CD14-positive monocyte (primary cell): ENCODE measurements at regions not wholly inside any gene's neighbourhood (a gene's known extent, or its start where the extent isn't known, plus 50 kb on each side); places are given as distances from the start of the nearest gene placed in this dataset.
"Not testable (repeated sequence)": the region's sequence is repeated elsewhere in the genome, so short reads cannot be mapped to it uniquely, and the experiment has no call there.

Experiments
- DNase-seq, 3 donors: peaks; one replicate each; pipeline ENCODE4 v3.0.0-alpha.2; 2011 to 2022
- H2AFZ ChIP-seq: 2 replicates; pipeline ENCODE4 v1.6.0; 2012; ENCODE audit warnings: mild to moderate bottlenecking, low read depth, low read length, inconsistent platforms; ENCODE audit not compliant: insufficient read depth, poor library complexity, severe bottlenecking
- H3K27ac ChIP-seq, 2 donors: 1 replicate in 1 of 2; 2 replicates in 1 of 2; pipeline ENCODE4 v1.5.1; 2012 to 2013; ENCODE audit warnings: low read length in 2 of 2, control low read depth in 1 of 2, inconsistent platforms in 1 of 2, low read depth in 1 of 2, mild to moderate bottlenecking in 1 of 2
- H3K27me3 ChIP-seq, 2 donors: one replicate each; pipeline versions ENCODE4 v1.6.0 to v1.6.1; 2011 to 2013; ENCODE audit warnings: low read length in 2 of 2; ENCODE audit not compliant: control insufficient read depth in 2 of 2, insufficient read depth in 2 of 2
- H3K36me3 ChIP-seq, 2 donors: replicated peaks in 1 of 2; 1 replicate in 1 of 2; 2 replicates in 1 of 2; pipeline versions ENCODE4 v1.5.1 to v1.6.1; 2012 to 2013; ENCODE audit warnings: low read length in 2 of 2, control low read depth in 1 of 2, inconsistent platforms in 1 of 2, mild to moderate bottlenecking in 1 of 2; ENCODE audit not compliant: insufficient read depth in 2 of 2, control insufficient read depth in 1 of 2
- H3K4me1 ChIP-seq, 2 donors: 1 replicate in 1 of 2; 2 replicates in 1 of 2; pipeline versions ENCODE4 v1.5.1 to v1.6.1; 2012 to 2013; ENCODE audit warnings: low read length in 2 of 2, control low read depth in 1 of 2, inconsistent platforms in 1 of 2, mild to moderate bottlenecking in 1 of 2, moderate library complexity in 1 of 2; ENCODE audit not compliant: insufficient read depth in 2 of 2, control insufficient read depth in 1 of 2
- H3K4me2 ChIP-seq: replicated peaks from 2 replicates; pipeline ENCODE3; 2012; ENCODE audit warnings: low read length, moderate library complexity, mild to moderate bottlenecking; ENCODE audit not compliant: poor library complexity, severe bottlenecking; ENCODE audit errors: extremely low read depth
- H3K4me3 ChIP-seq, 3 experiments: fragments of 200-600 bp in 1 of 3; sonication (generic) in 1 of 3; replicated peaks in 1 of 3; 1 replicate in 2 of 3; 2 replicates in 1 of 3; pipeline ENCODE4 v1.5.1; 2011 to 2013; ENCODE audit warnings: low read length in 3 of 3, mild to moderate bottlenecking in 3 of 3, control low read depth in 2 of 3, low read depth in 2 of 3, inconsistent platforms in 1 of 3, moderate library complexity in 1 of 3
- H3K79me2 ChIP-seq: 2 replicates; pipeline ENCODE4 v1.6.0; 2012; ENCODE audit warnings: mild to moderate bottlenecking, control low read depth, inconsistent platforms, low read length, moderate library complexity; ENCODE audit not compliant: insufficient read depth
- H3K9ac ChIP-seq: 2 replicates; pipeline ENCODE4 v1.6.0; 2017; ENCODE audit warnings: low read length, mild to moderate bottlenecking; ENCODE audit not compliant: insufficient read depth, poor library complexity, severe bottlenecking
- H3K9me3 ChIP-seq, 2 donors: replicated peaks in 1 of 2; 1 replicate in 1 of 2; 2 replicates in 1 of 2; pipeline versions ENCODE4 v1.5.1 to v1.6.1; 2012 to 2013; ENCODE audit warnings: low read length in 2 of 2, control low read depth in 1 of 2; ENCODE audit not compliant: control insufficient read depth in 1 of 2, insufficient read depth in 1 of 2
- H4K20me1 ChIP-seq: 2 replicates; pipeline ENCODE4 v1.6.0; 2012; ENCODE audit warnings: mild to moderate bottlenecking, low read length, control low read depth, moderate library complexity; ENCODE audit not compliant: insufficient read depth
- H3K27ac Mint-ChIP-seq, 7 donors: one replicate each; pipeline ENCODE4 v1.8.0; 2020; ENCODE audit warnings: mild to moderate bottlenecking in 7 of 7, mixed read lengths in 7 of 7, moderate library complexity in 6 of 7, inconsistent platforms in 2 of 7
- H3K27me3 Mint-ChIP-seq, 3 donors: one replicate each; pipeline ENCODE4 v1.8.0; 2021 to 2022; ENCODE audit warnings: low read depth in 3 of 3, mild to moderate bottlenecking in 3 of 3, mixed read lengths in 3 of 3, moderate library complexity in 3 of 3, inconsistent platforms in 1 of 3
- H3K36me3 Mint-ChIP-seq, 2 donors: one replicate each; pipeline ENCODE4 v1.8.0; 2020; ENCODE audit warnings: mixed read lengths in 2 of 2, inconsistent platforms in 1 of 2, mild to moderate bottlenecking in 1 of 2
- H3K4me1 Mint-ChIP-seq: one replicate; pipeline ENCODE4 v1.8.0; 2020; ENCODE audit warnings: mild to moderate bottlenecking, mixed read lengths
- H3K4me3 Mint-ChIP-seq, 2 donors: one replicate each; pipeline ENCODE4 v1.8.0; 2020; ENCODE audit warnings: mild to moderate bottlenecking in 2 of 2, mixed read lengths in 2 of 2, moderate library complexity in 1 of 2
- H3K9me3 Mint-ChIP-seq, 7 donors: one replicate each; pipeline ENCODE4 v1.8.0; 2020 to 2022; ENCODE audit warnings: mixed read lengths in 7 of 7, mild to moderate bottlenecking in 6 of 7, moderate library complexity in 6 of 7, inconsistent platforms in 2 of 7
- WGBS: methylation state at CpG from one replicate; pipeline ENCODE4 v1.1.5; 2013; ENCODE audit warnings: missing lambda C conversion rate; ENCODE audit not compliant: insufficient coverage; 5-methylcytosine and 5-hydroxymethylcytosine counted together
- intact Hi-C, 2 donors: fragments of 100-400 bp; cut with micrococcal nuclease; formaldehyde crosslinking; loops; one replicate each; pipeline versions ENCODE4 v1.15.0 to v1.15.1; 2023

DNA sequence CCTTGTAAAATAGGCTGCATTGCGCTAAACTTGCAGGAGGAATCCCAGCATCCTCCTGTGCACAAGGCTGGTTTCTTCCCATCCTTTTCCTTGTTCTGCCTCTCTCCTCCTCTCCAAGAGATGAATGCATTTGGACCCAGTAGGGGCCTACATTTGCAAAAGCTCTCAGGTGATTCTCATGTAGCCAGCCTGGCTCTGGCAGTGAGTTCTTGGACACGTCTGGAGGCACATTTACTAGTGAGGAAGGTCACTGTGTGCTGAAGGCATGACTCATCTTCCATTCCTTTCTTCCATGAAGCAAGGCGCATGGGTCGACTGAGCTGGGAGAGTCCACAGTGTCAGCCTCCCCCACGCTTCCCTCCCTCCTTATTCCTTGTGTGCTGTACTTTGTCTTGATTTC, 73.8 kb upstream of the KRTAP5-11 start:
- H3K27ac Mint-ChIP-seq, H3K79me2 ChIP-seq, H2AFZ ChIP-seq, H3K27me3 Mint-ChIP-seq, H3K27ac ChIP-seq, H3K9ac ChIP-seq, H3K4me3 ChIP-seq, H3K27me3 ChIP-seq, H3K9me3 ChIP-seq, H3K36me3 ChIP-seq, H4K20me1 ChIP-seq, H3K4me3 Mint-ChIP-seq, H3K9me3 Mint-ChIP-seq, intact Hi-C loops, H3K4me1 ChIP-seq, H3K4me1 Mint-ChIP-seq, H3K4me2 ChIP-seq, H3K36me3 Mint-ChIP-seq, DNase-seq: not testable (repeated sequence)
- WGBS: no CpG with 5 or more reads among the region's 5 CpGs

DNA sequence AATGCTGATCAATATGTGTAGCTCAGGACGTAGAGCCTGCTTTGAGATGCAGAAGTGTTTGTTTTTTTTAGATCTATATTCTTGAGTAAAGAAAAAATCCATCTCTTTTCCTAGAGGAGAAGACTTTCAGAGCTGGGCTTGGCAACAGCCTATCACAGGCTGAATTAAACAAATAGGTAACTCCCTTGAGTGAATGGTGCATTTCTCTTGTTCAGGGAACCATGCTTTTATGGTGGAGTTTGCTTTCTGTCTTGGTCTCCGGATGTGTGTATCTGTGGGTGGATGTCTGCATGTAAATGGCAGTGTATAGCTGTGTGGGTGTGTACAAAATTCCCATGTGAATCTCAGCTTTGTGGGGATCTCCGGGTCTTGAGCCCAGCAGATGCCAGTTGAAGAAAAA, 82.3 kb upstream of the KRTAP5-11 start:
- H3K4me3 Mint-ChIP-seq, H3K4me2 ChIP-seq, intact Hi-C loops, H3K9me3 Mint-ChIP-seq, H3K27me3 ChIP-seq, H3K4me3 ChIP-seq, H3K36me3 Mint-ChIP-seq, H3K27ac ChIP-seq, H3K4me1 ChIP-seq, H3K36me3 ChIP-seq, H4K20me1 ChIP-seq, H3K4me1 Mint-ChIP-seq, DNase-seq, H3K9me3 ChIP-seq, H3K79me2 ChIP-seq, H2AFZ ChIP-seq, H3K27ac Mint-ChIP-seq, H3K9ac ChIP-seq, H3K27me3 Mint-ChIP-seq: not testable (repeated sequence)
- WGBS: no CpG with 5 or more reads among the region's 3 CpGs

- H3K27me3 ChIP-seq, DNase-seq, H3K4me2 ChIP-seq, H3K4me3 Mint-ChIP-seq, intact Hi-C loops, H4K20me1 ChIP-seq, H3K79me2 ChIP-seq, H3K9ac ChIP-seq, H3K36me3 Mint-ChIP-seq, H3K36me3 ChIP-seq, H3K4me1 ChIP-seq, H3K4me1 Mint-ChIP-seq, H3K9me3 ChIP-seq, H3K4me3 ChIP-seq, H2AFZ ChIP-seq, H3K27ac ChIP-seq, H3K27me3 Mint-ChIP-seq, H3K27ac Mint-ChIP-seq: not testable (repeated sequence)
- H3K9me3 Mint-ChIP-seq: peaks cover 12 to 21% (median 16%) of the 10 kb centered on the region in 7 donors
Measured at GRCh38 chr11:71698110-71698509, 115.4 kb upstream of the KRTAP5-11 start.

- H2AFZ ChIP-seq, H3K9ac ChIP-seq, H3K9me3 ChIP-seq, H3K36me3 Mint-ChIP-seq, H3K27ac Mint-ChIP-seq, H3K4me3 Mint-ChIP-seq, H3K4me3 ChIP-seq, H3K27ac ChIP-seq, DNase-seq, H3K27me3 ChIP-seq, H3K4me1 Mint-ChIP-seq, H3K36me3 ChIP-seq, H3K79me2 ChIP-seq, intact Hi-C loops, H3K27me3 Mint-ChIP-seq, H3K4me2 ChIP-seq, H3K4me1 ChIP-seq, H4K20me1 ChIP-seq: not testable (repeated sequence)
- peaks cover 12 to 21% (median 16%) of the 10 kb centered on the region in 7 donors for H3K9me3 Mint-ChIP-seq
- no CpG with 5 or more reads among the region's 2 CpGs for WGBS
Measured at GRCh38 chr11:71698961-71699360, 116.3 kb upstream of the KRTAP5-11 start.
